Heart left ventricle (tissue), 13 donors: ENCODE measurements at regions not wholly inside any gene's neighbourhood (a gene's known extent, or its start where the extent isn't known, plus 50 kb on each side); places are given as distances from the start of the nearest gene placed in this dataset.

ENCODE experiments used
- POLR2A ChIP-seq, 2 donors: fragments of 450-650 bp; IDR thresholded peaks; one replicate each; pipeline ENCODE4 v1.6.1; 2017; ENCODE audit warnings: antibody characterized with exemption in 2 of 2, mild to moderate bottlenecking in 2 of 2, moderate library complexity in 2 of 2
- TF ChIP-seq, protein P1 (sequence below), 12 donors: fragments of 200-600 bp; sonication (generic) in 4 of 12; IDR thresholded peaks; one replicate each; pipeline versions ENCODE4 v1.5.0 to v1.8.0; 2018 to 2022; ENCODE audit warnings: antibody characterized with exemption in 12 of 12, mild to moderate bottlenecking in 5 of 12
- donor health status: ischemic (EF 13 %, LVEDD 7.1; RV severe dilation, severe dysfunction).
- donor health status: DM: no; HTN: yes; CAD: no.
- donor health status: DM: no; HTN: no; CAD: no.
- donor health status: ischemic (EF 25% LVEDD 6.9; RV normal size, moderate dysfunction).
- donor health status: ischemic (EF 25% LVEDD 5.7; RV mildly dilated, moderate dysfunction).
- donor health status: ischemic (EF 35%, LVEDD 5.7; RV mildly dilated, moderate dysfunction).
- donor health status: nonischemic (EF 11% LVEDD 7.7; RV severe dilation, severe dysfunction).
- donor health status: DM: yes; HTN: yes; CAD: no.
- donor health status: PGD.
- donor health status: ischemic (EF 29% LVEDD 5.4; RV normal size, mild dysfunction).
- donor health status: nonischemic (EF 23%, LVEDD 6.1; RV moderate dilation, normal function).

DNA sequence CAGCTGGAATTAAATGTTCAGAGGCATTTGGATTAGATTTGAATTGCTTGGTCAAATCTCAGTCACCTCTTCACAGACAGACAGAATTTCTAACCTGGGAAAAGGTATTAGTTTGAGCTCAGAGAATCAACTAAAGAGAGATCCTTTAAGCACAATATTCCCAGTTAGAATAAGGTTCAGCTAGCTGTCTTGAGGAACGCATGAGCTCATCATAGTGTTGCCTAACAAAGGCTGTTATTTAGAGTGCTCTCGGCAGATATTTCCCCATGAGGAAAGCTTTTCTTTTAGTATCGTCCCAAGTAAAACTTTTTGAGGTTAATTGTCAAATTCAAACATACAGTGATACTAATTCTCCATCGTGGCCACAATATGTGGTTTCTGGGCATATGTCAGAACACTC, 269.9 kb downstream of the HLX start:
- no peak for TF ChIP-seq POLR2A (IDR thresholded peaks at IDR 0.05)
- TF ChIP-seq, protein P1, sequence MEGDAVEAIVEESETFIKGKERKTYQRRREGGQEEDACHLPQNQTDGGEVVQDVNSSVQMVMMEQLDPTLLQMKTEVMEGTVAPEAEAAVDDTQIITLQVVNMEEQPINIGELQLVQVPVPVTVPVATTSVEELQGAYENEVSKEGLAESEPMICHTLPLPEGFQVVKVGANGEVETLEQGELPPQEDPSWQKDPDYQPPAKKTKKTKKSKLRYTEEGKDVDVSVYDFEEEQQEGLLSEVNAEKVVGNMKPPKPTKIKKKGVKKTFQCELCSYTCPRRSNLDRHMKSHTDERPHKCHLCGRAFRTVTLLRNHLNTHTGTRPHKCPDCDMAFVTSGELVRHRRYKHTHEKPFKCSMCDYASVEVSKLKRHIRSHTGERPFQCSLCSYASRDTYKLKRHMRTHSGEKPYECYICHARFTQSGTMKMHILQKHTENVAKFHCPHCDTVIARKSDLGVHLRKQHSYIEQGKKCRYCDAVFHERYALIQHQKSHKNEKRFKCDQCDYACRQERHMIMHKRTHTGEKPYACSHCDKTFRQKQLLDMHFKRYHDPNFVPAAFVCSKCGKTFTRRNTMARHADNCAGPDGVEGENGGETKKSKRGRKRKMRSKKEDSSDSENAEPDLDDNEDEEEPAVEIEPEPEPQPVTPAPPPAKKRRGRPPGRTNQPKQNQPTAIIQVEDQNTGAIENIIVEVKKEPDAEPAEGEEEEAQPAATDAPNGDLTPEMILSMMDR (IDR thresholded peaks at IDR 0.05) = no peak
